ENCODE measurements at regions not wholly inside any gene's neighbourhood (a gene's known extent, or its start where the extent isn't known, plus 50 kb on each side); places are given as distances from the start of the nearest gene placed in this dataset.
"Not testable (repeated sequence)": the region's sequence is repeated elsewhere in the genome, so short reads cannot be mapped to it uniquely, and the experiment has no call there.

- not testable (repeated sequence) for TF ChIP-seq CTCF (IDR thresholded peaks at IDR 0.05; ENCODE audit: insufficient read depth, low read length, poor library complexity, severe bottlenecking); EZH2phosphoT487 (conservative IDR thresholded peaks at IDR 0.05; ENCODE audit: low read length)
These were observed 116.9 kb downstream of the SRGAP2 start for GRCh38 chr1:206320227-206320626.

All from SU-DHL-6 (cell line).